Endothelial cell of hepatic sinusoid (primary cell): ENCODE measurements at regions not wholly inside any gene's neighbourhood (a gene's known extent, or its start where the extent isn't known, plus 50 kb on each side); places are given as distances from the start of the nearest gene placed in this dataset.

Source experiments
- in situ Hi-C: cut with HindIII; loops from 2 replicates; pipeline ENCODE4 v1.10.0; 2017; ENCODE audit warnings: low sequenced_read_pairs

DNA sequence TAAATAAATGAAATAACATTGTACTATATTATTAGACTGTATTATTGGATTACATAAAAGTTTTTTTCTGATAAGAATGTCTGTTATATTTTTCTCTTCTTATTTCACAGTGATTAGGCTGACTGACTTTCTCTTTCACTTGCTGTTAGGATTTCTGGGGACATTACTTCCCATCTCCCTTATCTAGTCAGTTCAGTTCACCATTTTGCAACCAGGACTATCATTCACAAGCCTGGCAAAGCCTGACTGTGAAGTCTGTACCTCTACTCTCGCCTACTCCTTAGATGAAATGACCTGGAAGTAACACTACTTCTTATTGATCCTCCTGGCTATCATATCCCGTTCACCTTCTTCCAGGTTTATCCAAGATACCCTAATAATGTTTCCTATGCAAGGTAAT, 676.6 kb downstream of the USP25 start:
- in situ Hi-C loops: no loop called here

GRCh38 chr21:16407403-16408240, 677.8 kb downstream of the USP25 start:
- in situ Hi-C loops: no loop called here

DNA sequence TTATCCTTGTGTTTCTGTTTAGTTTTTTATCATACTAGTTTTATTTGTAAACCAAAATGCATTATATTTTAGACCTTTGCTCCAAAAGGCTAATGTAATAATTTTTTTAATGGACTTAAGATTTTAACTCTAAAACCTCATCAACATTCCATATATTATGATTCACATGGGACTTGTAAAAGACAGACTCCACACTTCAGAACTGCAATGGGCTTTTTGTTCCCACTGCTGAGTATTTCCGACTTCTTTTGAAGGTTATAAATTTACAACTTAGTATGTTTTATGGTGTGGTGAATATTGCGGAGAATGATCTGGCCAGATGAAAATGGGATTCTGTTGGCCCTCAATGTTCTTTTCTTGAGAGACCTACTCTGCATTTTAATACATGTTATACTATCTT, 678.5 kb downstream of the USP25 start:
- in situ Hi-C loops: no loop called here

DNA sequence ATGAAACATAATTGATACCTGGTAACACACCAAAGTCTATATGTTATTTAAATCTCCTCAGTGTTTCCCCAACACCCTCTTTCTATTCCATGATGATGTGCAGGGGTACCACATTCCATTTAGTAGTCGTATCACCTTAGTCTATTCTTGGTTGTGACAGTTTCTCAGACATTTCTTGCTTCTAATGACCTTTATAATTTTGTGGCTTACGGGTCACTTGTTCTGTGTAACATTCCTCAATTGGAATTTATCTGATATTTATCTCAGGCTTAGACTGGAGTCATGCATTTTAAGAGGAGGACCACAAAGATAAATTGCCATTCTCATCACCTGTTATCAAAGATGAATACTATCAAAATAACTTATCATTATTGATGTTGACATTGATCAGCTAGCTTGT, 679.6 kb downstream of the USP25 start:
- in situ Hi-C loops: no loop called here

GRCh38 chr21:16418226-16418625, 688.4 kb downstream of the USP25 start:
- in situ Hi-C loops: no loop called here

- in situ Hi-C loops: no loop called here
Measured at GRCh38 chr21:16418642-16419041, 688.9 kb downstream of the USP25 start.

DNA sequence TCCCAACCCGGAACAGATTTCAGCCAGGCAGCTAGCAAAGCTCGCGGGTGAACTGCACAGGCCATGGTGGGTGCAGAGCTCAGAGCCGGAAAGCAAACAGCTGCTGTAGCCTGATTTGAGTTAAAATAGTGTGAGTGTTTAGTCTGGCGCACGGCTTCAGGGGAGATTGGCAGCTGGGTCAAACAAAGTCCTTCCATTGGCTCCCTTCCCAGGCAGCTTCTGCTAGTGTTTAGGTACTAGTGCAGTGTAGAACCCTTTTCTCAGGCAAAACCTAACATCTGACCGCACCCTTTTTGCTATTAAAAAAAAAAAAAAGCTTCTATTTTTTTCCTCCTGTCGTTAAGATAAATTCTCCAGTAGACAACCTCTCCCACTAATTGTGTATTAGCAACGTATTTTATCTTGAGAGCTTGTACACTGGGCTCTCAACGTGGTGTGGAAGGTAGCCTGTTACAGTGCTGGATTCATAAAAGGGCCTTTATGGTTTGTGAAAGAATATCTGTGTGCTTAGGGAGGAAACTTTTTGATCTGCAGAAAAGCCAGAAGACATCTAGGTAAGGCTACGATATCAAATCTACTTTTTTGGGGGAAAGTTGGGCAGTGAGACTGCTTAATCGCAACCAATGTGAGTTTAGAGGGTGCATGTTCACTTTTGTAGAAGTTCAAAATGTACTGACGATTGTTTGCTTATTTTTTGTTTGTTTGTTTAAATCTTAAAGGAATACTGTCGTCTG, 689.6 kb downstream of the USP25 start:
- in situ Hi-C loops: no loop called here

- in situ Hi-C loops: no loop called here
Measured at GRCh38 chr21:16420031-16420724, 690.4 kb downstream of the USP25 start.

DNA sequence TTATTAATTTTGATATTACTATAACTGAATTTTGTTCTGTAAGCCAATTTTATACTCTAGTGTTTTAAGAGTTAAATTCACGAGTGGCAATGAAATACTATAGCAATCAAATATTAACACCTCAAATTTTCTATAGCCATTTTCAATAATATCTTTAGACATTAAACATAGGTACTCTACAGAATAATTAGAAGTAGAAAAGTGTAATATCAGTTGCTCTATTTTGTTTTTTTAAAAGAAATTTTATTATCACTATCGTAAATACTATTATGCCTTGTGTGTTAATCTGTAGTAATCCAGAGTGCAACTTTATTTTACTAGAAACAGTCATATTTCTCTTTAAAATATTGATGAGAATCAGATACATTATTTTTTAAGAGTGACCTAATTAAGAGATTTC, 691.2 kb downstream of the USP25 start:
- in situ Hi-C loops: no loop called here

DNA sequence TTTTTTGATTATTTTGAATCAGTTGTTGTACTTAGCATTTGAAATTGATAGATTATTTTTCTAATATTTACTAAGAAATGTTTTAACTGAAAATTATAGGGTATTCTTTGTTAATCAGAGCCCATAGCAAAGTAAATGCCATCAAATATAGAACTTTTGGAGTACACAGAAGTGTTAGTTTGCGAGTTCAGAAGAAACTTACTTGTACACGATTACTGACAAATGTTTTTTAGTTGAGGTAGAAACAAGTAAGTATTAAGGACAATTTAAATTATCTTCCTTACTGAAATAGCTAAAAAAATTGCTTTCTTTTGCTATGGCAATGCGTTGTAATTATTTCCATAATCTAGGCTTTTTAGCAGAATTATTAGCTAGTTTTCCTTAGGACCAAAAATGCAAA, 692.2 kb downstream of the USP25 start:
- in situ Hi-C loops: no loop called here

DNA sequence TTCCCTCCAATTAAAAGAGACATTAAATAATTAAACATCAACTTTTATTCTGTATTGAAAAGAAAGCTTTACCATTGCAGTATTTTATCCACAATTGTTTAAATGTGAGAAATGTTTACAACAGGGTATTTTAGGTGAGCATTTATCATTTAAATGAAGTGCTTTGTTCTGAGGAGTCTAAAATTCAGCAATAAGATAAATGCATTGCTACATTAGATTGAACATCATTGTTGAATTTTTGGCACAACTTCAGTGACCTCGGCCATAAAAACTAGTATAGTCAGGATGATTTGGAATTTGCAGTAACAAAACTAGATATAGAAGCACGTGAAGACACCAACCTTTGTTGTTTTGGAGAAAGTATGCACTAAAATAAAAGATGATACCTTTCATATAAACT, 692.9 kb downstream of the USP25 start:
- in situ Hi-C loops: no loop called here

- in situ Hi-C loops: no loop called here
Measured at GRCh38 chr21:16423921-16424320, 694.1 kb downstream of the USP25 start.

DNA sequence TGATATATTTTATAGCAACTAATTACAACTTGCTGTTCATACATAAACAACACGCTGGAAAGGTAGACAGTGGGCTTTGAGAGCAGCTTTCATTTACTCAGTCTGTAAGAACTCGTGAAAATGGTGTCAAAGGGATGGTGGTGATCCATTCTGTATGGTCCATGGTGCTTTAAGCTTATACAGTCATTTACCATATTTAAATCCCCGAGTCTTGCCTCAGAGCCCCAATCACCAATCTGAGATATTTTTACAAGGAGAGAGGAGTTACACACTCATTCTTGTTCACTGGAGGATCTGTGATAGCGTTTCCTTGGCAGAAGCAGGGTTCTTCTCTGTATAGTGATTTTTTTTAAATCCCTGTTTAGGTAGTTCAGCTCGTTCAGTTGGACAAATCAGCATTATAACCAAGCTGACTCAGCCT, 694.6 kb downstream of the USP25 start:
- in situ Hi-C loops: no loop called here

GRCh38 chr21:16425376-16425775, 695.6 kb downstream of the USP25 start:
- in situ Hi-C loops: no loop called here

- in situ Hi-C loops: no loop called here
Measured at GRCh38 chr21:16426936-16427335, 697.2 kb downstream of the USP25 start.

DNA sequence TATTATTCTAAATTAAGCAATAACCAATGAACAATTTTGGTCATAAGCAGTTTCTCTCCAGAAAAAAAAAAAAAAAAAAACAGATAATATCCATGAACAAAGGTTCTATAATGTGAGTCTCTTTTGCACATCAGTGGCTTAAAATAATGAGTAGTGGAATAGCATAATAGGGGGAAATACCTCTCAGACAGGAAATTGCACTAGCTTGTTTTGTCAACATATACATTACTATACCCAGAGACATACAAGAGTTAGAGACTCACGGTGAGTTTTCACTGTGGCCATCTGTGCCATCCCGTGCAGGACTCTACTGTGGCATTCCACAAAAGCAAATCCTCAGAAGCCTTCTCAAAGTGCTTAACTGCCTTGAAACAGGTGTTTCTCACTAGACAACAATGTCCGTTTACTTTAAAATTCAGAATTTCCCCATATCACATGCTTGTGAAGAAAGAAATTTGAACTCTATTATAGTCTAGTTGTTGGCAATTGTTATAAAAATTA, 697.9 kb downstream of the USP25 start:
- in situ Hi-C loops: no loop called here

GRCh38 chr21:16437586-16437985, 707.8 kb downstream of the USP25 start:
- in situ Hi-C loops: no loop called here

DNA sequence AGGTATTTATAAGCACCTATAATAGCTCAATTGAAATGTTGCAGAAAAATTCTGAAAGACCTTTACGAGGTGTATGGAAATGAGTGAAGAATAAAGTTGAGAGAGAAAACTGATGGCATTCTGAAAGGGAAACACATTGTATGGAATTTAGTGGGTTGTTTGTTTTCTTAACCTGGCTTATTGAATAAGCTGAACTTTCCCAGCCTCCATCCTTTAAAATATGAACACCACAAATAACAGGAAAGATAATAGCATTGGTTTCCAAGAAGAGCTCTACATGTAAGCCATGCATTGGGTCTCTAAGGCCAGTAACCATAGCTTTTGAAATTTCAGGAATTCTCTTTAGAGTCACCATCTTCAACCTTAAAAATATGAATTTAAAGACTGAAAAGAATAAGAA, 709.0 kb downstream of the USP25 start:
- in situ Hi-C loops: no loop called here

- in situ Hi-C loops: no loop called here
Measured at GRCh38 chr21:16441789-16442188, 712.0 kb downstream of the USP25 start.

DNA sequence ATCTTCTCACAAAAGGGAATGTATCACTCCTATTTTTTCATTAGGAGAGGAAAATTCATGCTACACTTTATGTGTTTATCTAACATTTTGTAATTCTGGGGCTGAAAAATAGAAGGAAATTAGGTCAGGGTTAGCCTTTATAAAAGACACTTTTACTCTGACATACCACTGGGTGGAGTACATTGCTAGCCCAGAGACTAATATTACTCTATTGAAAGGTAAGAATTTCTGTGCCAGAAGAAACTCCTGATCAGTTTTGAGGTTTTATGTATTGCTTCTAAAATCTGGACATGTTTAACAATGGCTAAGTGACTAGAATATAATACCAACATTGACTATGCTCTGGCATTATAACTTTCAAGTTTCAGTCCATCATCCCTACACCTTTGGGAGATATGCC, 724.6 kb downstream of the USP25 start:
- in situ Hi-C loops: no loop called here

DNA sequence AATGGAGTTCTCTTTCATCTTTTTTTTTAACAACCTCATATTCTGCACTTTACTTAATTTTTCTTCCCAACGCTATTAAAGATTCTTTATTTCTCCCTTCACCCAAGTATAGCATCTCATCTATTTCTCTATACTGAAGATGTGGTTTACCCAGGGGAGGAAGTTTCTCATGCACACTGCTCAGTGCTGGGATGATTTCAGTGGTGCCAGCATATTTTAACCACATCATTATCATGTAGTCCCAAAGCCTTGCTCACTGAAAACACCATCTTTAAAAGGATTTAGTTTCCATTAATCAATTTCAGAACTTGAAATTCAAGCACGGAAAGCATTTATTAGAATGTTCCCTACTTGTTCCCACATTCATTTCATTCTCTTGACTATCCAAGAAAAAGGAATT, 725.7 kb downstream of the USP25 start:
- in situ Hi-C loops: no loop called here

DNA sequence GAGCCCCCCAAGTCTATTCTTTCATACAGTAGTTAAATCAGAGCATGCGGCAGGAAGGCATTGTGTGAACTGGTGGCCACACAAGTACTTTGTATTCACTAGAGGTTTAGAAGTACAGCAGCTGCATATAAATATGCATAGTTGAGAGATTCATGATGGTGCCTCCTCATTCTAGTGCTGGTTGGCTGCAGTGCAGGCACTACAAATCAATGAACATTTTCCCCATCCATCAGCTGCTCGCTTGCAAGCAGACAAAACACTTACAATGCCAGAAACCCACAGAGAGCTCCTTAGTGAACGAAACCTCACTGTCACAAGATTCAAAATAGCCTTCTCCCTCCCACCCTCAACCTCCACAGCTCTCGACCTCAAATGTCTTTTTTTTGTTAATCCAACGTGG, 726.2 kb downstream of the USP25 start:
- in situ Hi-C loops: no loop called here
